Stomach (tissue), 8 donors: ENCODE measurements at regions not wholly inside any gene's neighbourhood (a gene's known extent, or its start where the extent isn't known, plus 50 kb on each side); places are given as distances from the start of the nearest gene placed in this dataset.

Experiments
- DNase-seq, 2 donors: peaks; one replicate each; pipeline versions ENCODE4 v3.0.0 to v3.0.0-alpha.2; 2013 to 2019
- H3K27ac ChIP-seq, 5 donors: fragments of 200-600 bp in 4 of 5; sonication (generic) in 4 of 5; one replicate each; pipeline ENCODE4 v1.5.1; 2013 to 2019; ENCODE audit warnings: mild to moderate bottlenecking in 1 of 5, moderate library complexity in 1 of 5
- H3K27me3 ChIP-seq, 3 donors: fragments of 200-600 bp; sonication (generic); one replicate each; pipeline ENCODE4 v1.5.1; 2017 to 2019; ENCODE audit warnings: mixed run types in 1 of 3
- H3K36me3 ChIP-seq, 4 donors: fragments of 200-600 bp; sonication (generic); 1 replicate in 3 of 4; 2 replicates in 1 of 4; pipeline ENCODE4 v1.5.1; 2016 to 2019
- H3K4me1 ChIP-seq, 4 donors: fragments of 200-600 bp; sonication (generic); one replicate each; pipeline ENCODE4 v1.5.1; 2016 to 2019
- H3K4me3 ChIP-seq, 4 donors: fragments of 200-600 bp; sonication (generic) in 3 of 4; one replicate each; pipeline ENCODE4 v1.5.1; 2016 to 2019; ENCODE audit warnings: mild to moderate bottlenecking in 1 of 4
- H3K9me3 ChIP-seq, 4 donors: fragments of 200-600 bp; sonication (generic); one replicate each; pipeline ENCODE4 v1.5.1; 2016 to 2019
- CTCF ChIP-seq, 7 experiments: fragments of 450-650 bp in 4 of 7; fragments of 200-600 bp in 3 of 7; sonication (generic) in 3 of 7; IDR thresholded peaks; one replicate each; pipeline ENCODE4 v1.5.1; 2016 to 2019; ENCODE audit warnings: antibody characterized with exemption in 7 of 7, control low read depth in 2 of 7, mild to moderate bottlenecking in 1 of 7
- EP300 ChIP-seq: sonication (generic); formaldehyde crosslinking; IDR thresholded peaks from one replicate; pipeline ENCODE4 v1.6.1; 2017; ENCODE audit warnings: antibody characterized with exemption
- POLR2A ChIP-seq, 4 donors: fragments of 450-650 bp; IDR thresholded peaks; one replicate each; pipeline ENCODE4 v1.6.1; 2016; ENCODE audit warnings: antibody characterized with exemption in 4 of 4, control low read depth in 2 of 4, mild to moderate bottlenecking in 1 of 4, moderate library complexity in 1 of 4
- POLR2AphosphoS5 ChIP-seq, 3 donors: sonication (generic); formaldehyde crosslinking; IDR thresholded peaks; one replicate each; pipeline ENCODE4 v1.6.1; 2016; ENCODE audit warnings: antibody characterized with exemption in 3 of 3
- WGBS, 5 donors: extraction: QIAGEN DNeasy Blood & Tissue Kit in 3 of 5; methylation state at CpG; one replicate each; pipeline versions ENCODE4 v1.1.5 to v1.1.7; 2013 to 2018; 5-methylcytosine and 5-hydroxymethylcytosine counted together
- intact Hi-C: fragments of 100-400 bp; cut with DNase I; formaldehyde crosslinking; loops from one replicate; pipeline ENCODE4 v1.15.1; 2023; ENCODE audit warnings: low total_unique reads
- donor health status: healthy with polysubstance abuse.
- donor health status: Bipolar disorder and iron deficiency.
- donor health status: healthy.

- intact Hi-C loops: no loop called here
- H3K27ac ChIP-seq: no peak overlapping the region
- no peak for TF ChIP-seq POLR2AphosphoS5 (IDR thresholded peaks at IDR 0.05)
- DNase-seq: no peak
- no peaks in the 10 kb centered on the region for H3K4me1 ChIP-seq
- no peaks in the 10 kb centered on the region for H3K36me3 ChIP-seq
- whole genome bisulfite sequencing, 5 donors: 47 to 76% (median 64%) methylated on average over 2 of the region's 2 CpGs
- no peaks in the 10 kb centered on the region for H3K27me3 ChIP-seq
- H3K9me3 ChIP-seq: peaks cover 0 to 15% (median 10%) of the 10 kb centered on the region in 4 donors
- H3K4me3 ChIP-seq: no peak overlapping the region
These were observed 88.5 kb upstream of the DEPDC1 start for GRCh38 chr1:68585351-68585750.

DNA sequence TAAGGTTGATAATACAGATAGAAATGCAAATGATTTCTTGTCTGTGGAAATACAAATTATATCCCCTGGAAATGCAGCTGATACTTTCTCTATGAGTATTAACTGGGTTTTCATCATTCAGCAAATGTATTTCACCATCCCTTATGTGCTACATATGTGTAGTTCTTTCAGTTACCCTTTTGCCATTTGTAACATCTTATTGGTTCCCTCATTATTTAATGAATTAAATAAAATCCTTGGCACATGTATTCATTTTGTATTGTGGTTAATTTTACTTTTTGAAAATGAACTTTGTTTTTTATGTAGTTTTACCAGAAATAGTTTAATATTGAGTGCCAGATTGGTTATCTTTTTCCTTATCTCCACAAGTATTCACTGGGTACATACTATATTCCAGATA is 89.9 kb upstream of the DEPDC1 start:
- H3K9me3 ChIP-seq: peaks cover 0 to 15% (median 10%) of the 10 kb centered on the region in 4 donors
- TF ChIP-seq CTCF (IDR thresholded peaks at IDR 0.05): no peak
- no peak for TF ChIP-seq POLR2A (IDR thresholded peaks at IDR 0.05)
- no peak for TF ChIP-seq EP300
- no peak for TF ChIP-seq POLR2AphosphoS5 (IDR thresholded peaks at IDR 0.05)
- no peaks in the 10 kb centered on the region for H3K36me3 ChIP-seq
- no peaks in the 10 kb centered on the region for H3K27me3 ChIP-seq
- no peak overlapping the region for H3K4me3 ChIP-seq
- no peak for DNase-seq
- H3K27ac ChIP-seq: no peak overlapping the region
- no peaks in the 10 kb centered on the region for H3K4me1 ChIP-seq
- intact Hi-C loops: no loop called here

GRCh38 chr1:68588304-68588703 is 91.4 kb upstream of the DEPDC1 start:
- intact Hi-C loops: no loop called here
- Histone ChIP-seq H3K4me3 (no peak overlapping the region), H3K27ac (no peak overlapping the region), H3K4me1 (no peaks in the 10 kb centered on the region), H3K36me3 (no peaks in the 10 kb centered on the region), H3K27me3 (no peaks in the 10 kb centered on the region), H3K9me3 (peaks cover 0 to 6% (median 4%) of the 10 kb centered on the region in 4 donors)
- TF ChIP-seq POLR2A (IDR thresholded peaks at IDR 0.05): no peak
- no peak for DNase-seq
- 57 to 71% (median 66%) methylated on average over 3 of the region's 3 CpGs for WGBS, 5 donors

DNA sequence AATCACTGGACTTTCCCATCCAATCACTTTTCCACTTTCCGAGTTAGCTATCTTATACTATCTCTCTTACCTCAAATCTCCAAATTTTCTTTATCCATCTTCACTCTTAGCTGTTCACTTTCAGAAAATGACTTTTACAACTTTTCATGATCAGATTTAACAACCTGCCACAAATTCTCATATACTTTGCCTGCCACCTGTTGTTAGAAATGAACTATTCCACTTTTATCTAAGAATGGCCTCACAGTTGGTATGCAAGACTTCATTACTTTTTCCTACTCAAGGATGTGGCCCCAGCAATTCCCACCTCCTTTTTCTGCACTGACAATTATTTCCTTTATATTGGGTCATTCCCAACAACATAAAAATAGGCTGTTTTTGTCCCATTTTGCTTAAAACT is 93.6 kb upstream of the DEPDC1 start:
- no peak overlapping the region for H3K4me3 ChIP-seq
- H3K4me1 ChIP-seq: no peaks in the 10 kb centered on the region
- H3K27me3 ChIP-seq: no peaks in the 10 kb centered on the region
- H3K36me3 ChIP-seq: no peaks in the 10 kb centered on the region
- no peak for DNase-seq
- H3K27ac ChIP-seq: no peak overlapping the region
- 72 to 88% (median 82%) methylated on average over 1 of the region's 1 CpG for WGBS, 5 donors
- H3K9me3 ChIP-seq: no peaks in the 10 kb centered on the region
- intact Hi-C loops: no loop called here
- TF ChIP-seq CTCF (IDR thresholded peaks at IDR 0.05) (no peak), POLR2AphosphoS5 (IDR thresholded peaks at IDR 0.05) (no peak), POLR2A (IDR thresholded peaks at IDR 0.05) (no peak), EP300 (no peak)

GRCh38 chr1:68594851-68595250 is 98.0 kb upstream of the DEPDC1 start:
- no peak overlapping the region for H3K27ac ChIP-seq
- H3K9me3 ChIP-seq: no peaks in the 10 kb centered on the region
- intact Hi-C loops: no loop called here
- H3K4me1 ChIP-seq: peaks cover 0 to 4% (median 0%) of the 10 kb centered on the region in 4 donors
- no peaks in the 10 kb centered on the region for H3K36me3 ChIP-seq
- TF ChIP-seq CTCF (IDR thresholded peaks at IDR 0.05) (no peak), EP300 (no peak), POLR2AphosphoS5 (IDR thresholded peaks at IDR 0.05) (no peak), POLR2A (IDR thresholded peaks at IDR 0.05) (no peak)
- DNase-seq: no peak
- H3K27me3 ChIP-seq: no peaks in the 10 kb centered on the region
- H3K4me3 ChIP-seq: no peak overlapping the region
- WGBS, 5 donors: 93 to 94% (median 94%) methylated on average over 2 of the region's 2 CpGs
